NCI-H446 (cell line): ENCODE measurements at regions not wholly inside any gene's neighbourhood (a gene's known extent, or its start where the extent isn't known, plus 50 kb on each side); places are given as distances from the start of the nearest gene placed in this dataset.

Experiments
- DNase-seq, 2 experiments: peaks; one replicate each; lab custom pipeline; 2025; lab: John Stamatoyannopoulos, UW

DNA sequence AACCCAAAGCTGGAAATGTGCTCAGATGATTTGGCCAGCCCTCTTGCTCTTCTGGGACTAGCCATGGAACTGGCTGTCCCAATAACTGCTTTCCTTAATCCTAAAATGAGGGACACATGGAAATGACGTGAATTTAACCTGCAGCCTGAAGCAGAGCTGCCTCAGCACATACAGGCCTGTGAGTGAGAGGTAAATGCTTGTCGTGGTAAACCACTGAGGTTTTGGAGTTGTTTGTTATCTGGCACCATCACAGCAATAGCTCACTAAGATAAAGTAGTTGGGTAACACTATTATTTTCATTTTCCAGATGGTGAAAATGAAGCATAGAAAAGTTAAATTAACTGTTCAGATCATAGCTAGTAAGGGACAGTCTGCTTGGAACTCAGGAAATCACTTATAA is 333.4 kb upstream of the CHD6 start:
- no peak for DNase-seq

- no peak for DNase-seq
Observed at GRCh38 chr20:41939659-41940058, 321.5 kb upstream of the CHD6 start.

DNA sequence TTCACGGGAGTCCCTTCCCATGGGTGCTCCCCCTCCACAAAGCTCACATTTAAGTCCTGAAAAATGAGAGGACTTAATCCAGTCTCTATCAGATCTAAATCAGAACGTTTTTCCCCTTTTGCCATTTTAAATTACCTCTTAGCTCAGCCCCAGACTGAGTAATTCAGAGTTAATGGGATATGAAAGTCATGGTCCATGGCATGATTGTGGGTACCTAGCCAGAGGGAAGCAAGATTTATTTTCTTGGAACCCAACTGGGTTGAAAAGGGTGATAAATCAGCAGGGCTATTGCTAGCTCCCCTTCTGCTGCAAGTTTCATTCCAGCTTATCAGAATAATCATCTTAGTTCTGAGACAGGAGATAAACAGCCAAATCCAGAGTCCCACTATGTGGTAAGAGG is 320.2 kb upstream of the CHD6 start:
- no peak for DNase-seq

DNA sequence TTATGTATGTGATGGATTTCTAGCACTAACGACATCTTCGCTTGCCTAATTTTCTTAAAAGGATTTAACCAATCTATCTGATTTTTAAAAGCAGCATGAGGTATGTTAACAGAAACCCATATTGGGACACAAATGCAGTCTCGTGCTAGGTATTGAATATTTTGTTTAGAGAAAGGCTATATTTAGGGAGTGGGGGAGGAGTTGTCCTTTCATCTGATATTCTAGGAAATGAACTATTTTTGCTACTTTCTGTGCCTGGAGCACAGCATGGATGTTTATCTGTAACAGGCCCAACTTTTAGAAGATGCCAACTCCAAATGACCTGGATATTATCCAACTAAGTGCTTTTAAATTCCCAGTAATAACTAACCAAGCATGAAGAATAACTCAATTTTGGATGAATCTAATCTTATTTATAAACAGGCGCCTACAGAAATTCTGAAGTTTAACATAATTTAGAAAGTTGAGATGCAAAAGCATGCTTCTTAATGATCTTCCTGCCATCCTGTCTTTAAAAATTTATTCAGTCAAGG is 317.1 kb upstream of the CHD6 start:
- DNase-seq, result no peak

- no peak for DNase-seq
Observed at GRCh38 chr20:41932431-41932830, 314.3 kb upstream of the CHD6 start.

GRCh38 chr20:41927655-41928054 is 309.5 kb upstream of the CHD6 start:
- DNase-seq, result no peak

DNA sequence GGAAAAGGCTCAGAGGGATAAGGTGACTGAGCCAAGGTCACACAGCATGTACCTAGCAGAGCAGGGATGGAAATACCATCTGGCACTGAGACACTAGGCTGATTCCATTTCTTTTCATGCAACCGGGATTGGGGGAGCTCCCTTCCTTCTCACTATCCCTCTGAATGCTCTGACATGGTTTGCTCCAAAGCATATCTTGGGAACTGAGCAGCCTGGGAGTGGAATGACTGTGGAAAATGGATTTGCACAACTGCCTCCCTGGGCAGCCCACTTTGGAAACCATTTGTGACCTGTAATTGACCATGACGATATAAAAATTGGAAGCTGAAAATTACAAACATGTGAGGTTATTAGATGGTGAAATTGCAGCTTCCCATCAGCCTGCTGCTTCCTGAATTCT is 309.0 kb upstream of the CHD6 start:
- no peak for DNase-seq

DNA sequence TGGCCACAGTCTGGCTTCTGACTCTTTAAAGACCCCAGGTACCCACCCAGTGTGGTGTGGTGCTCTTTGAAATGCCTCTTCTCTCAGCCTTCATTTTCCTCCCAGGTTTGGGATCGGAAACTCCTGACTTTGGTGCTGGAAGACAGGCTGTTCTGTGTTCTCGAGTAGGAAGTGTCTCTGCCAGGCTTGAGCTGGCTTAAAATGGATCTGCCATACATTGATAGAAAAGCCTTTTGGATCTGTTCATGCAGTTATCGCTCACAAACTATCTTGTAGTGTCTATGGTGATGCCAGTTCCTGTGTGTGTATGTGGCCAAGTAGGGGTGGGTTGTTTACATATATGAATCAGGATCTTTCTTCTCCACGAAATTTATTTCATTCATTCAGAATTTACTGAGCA is 307.3 kb upstream of the CHD6 start:
- DNase-seq, result no peak

DNA sequence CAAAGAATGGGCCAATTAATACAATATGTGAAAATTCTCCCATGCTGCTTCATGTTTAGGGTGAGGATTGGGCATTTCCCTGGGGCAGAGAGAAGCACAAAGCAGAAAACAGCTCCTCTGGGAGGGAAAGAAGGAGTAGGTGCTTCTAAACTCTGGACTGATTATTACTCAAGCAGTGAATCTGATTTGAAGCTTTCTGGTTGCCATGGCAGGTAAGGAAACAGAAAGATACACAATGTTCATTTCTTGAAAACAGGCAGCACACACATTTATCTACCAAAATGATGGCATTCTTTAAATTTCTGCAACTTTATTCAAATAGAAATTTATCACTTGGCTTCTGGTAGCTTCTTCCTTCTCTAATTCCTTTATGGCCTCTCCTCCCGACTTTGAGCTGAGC is 305.4 kb upstream of the CHD6 start:
- no peak for DNase-seq

DNA sequence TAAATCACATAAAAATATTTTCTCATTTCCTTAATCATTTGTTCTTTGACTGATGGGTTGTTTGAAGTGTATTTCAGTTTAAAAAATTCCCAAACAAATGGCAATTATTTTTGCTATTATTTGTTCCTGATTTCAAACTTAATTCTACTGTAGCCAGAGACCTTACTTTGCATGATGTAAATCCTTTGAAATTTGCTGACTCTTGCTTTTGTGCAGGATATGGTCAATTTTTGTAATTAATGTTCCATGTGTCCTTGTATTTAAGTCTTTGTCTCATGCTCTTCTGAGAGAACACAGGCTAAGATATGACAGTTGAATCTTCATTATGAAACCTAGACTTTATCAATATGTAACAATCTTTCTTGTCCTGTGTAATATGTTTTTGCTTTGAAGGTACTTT is 295.0 kb upstream of the CHD6 start:
- no peak for DNase-seq

GRCh38 chr20:41910558-41910957 is 292.4 kb upstream of the CHD6 start:
- DNase-seq, result no peak

DNA sequence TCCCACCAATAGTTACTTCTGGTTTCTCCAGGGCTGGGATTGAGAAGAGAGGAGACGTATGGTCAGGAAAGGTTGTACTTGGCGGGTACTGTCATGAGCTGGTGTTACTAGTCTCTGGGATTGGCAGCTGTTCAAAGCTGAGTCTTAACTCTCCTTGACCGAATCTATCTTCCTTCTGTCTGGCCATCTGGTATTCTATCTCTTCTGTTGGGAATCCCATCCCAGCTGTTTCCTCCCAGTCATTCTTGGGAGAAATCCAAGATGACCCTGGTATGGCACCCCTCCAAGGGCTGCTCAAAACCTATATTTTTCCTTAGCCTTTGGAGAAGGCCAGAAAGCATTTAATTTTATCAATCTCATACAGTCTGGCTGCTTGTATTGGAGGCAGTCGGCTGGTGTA is 287.0 kb upstream of the CHD6 start:
- DNase-seq, result peak; percentile 87 to 95

- DNase-seq, result peak in 1 of 2 experiments; percentile 7
Observed at GRCh38 chr20:41903586-41903985, 285.4 kb upstream of the CHD6 start.

GRCh38 chr20:41902346-41902745 is 284.2 kb upstream of the CHD6 start:
- DNase-seq, result no peak

- no peak for DNase-seq
Observed at GRCh38 chr20:41900201-41900691, 282.1 kb upstream of the CHD6 start.

GRCh38 chr20:41897708-41898107 is 279.5 kb upstream of the CHD6 start:
- no peak for DNase-seq

GRCh38 chr20:41895241-41896032 is 277.3 kb upstream of the CHD6 start:
- DNase-seq, result no peak

GRCh38 chr20:41894255-41894963 is 276.2 kb upstream of the CHD6 start:
- no peak for DNase-seq

DNA sequence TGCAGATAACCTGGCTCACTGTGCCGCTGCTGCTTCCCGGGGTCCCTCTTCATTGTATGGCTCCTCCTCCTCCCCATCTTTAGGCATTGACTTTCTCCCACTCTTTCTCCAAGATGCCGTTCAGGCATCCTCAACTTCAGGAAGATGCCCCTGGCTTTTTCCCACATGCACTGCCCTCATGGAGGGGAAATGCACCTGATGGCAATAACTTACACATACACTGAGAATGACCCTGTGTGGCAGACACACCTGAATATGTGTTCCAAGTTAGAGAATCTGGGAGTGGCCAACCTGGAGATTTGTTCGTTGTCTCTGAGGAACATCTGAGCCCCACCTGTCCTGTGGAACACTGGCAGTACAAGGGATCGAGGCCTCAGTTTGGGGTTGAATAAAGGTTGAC is 273.9 kb upstream of the CHD6 start:
- no peak for DNase-seq

DNA sequence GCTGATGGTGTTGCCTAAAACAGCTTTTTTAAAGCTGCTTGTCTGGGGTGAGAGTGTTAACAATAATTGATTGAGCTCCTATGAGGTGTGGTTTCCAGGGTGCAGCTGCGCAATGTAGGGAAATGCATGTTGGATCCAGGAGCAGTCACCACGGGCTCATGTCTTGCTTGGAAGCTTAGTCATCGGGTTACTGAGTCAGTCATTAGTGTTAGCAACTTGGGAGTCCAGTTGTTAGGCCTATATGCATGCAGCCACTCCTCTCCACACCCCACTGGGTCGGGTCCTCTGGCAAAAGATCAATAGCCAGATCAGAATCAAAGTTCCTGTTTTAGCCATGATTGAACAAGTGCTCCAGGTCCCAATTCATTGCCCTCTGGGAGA is 271.7 kb upstream of the CHD6 start:
- no peak for DNase-seq

- peak; percentile 16 to 40 for DNase-seq
Observed at GRCh38 chr20:41889126-41889843, 271.1 kb upstream of the CHD6 start.

- no peak for DNase-seq
Observed at GRCh38 chr20:41888434-41888833, 270.3 kb upstream of the CHD6 start.

DNA sequence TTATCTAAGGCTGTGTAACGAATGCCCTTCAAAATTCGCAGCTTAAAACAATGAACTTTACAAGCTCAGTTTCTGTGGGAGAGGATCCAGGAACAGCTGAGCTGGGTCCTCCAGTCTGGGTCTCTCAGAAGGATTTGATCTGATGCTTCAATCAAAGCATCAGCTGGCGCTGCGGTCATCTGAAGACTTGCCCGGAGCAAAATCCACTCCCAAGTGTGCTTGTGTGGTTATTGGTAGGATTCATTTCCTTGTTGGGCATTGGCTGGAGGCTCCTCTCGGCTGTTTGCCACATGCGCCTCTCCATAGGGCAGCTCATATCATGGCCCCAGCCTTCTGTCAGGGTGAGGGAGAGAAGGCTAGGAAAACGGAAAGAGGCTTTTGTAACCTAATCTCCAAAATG is 269.3 kb upstream of the CHD6 start:
- no peak for DNase-seq
